ENCODE measurements at regions not wholly inside any gene's neighbourhood (a gene's known extent, or its start where the extent isn't known, plus 50 kb on each side); places are given as distances from the start of the nearest gene placed in this dataset.

GRCh38 chr6:78559056-78559455 lies 308.3 kb upstream of the IRAK1BP1 start:
- TF ChIP-seq CTCF (IDR thresholded peaks at IDR 0.05; ENCODE audit: low read depth, low read length) (no peak), EZH2phosphoT487 (IDR thresholded peaks at IDR 0.05; ENCODE audit: low read depth) (no peak)
